Astrocyte (in vitro differentiated cells and primary cell): ENCODE measurements at regions not wholly inside any gene's neighbourhood (a gene's known extent, or its start where the extent isn't known, plus 50 kb on each side); places are given as distances from the start of the nearest gene placed in this dataset.

Experiments
- DNase-seq: peaks from one replicate; pipeline ENCODE4 v3.0.0-alpha.2; 2010; ENCODE audit warnings: low read depth
- FAIRE-seq: peaks from 2 replicates; lab custom pipeline; 2011; peaks lifted over from hg19 to GRCh38; lab: Jason Lieb, UNC
- H2AFZ ChIP-seq: 2 replicates; pipeline ENCODE4 v1.6.0; 2012; ENCODE audit warnings: low read depth, low read length, inconsistent platforms
- H3K27ac ChIP-seq: 2 replicates; pipeline ENCODE4 v1.5.1; 2011; ENCODE audit warnings: low read depth, low read length, inconsistent platforms
- H3K27me3 ChIP-seq: 2 replicates; pipeline ENCODE4 v1.6.0; 2011; ENCODE audit warnings: low read length, inconsistent platforms; ENCODE audit not compliant: insufficient read depth
- H3K36me3 ChIP-seq: 2 replicates; pipeline ENCODE4 v1.5.1; 2011; ENCODE audit warnings: low read length, inconsistent platforms; ENCODE audit not compliant: insufficient read depth
- H3K4me1 ChIP-seq: 2 replicates; pipeline ENCODE4 v1.5.1; 2011; ENCODE audit warnings: low read length, inconsistent platforms; ENCODE audit not compliant: insufficient read depth
- H3K4me2 ChIP-seq: 2 replicates; pipeline ENCODE4 v1.6.0; 2012; ENCODE audit warnings: low read length, inconsistent platforms
- H3K4me3 ChIP-seq: 2 replicates; pipeline ENCODE4 v1.5.1; 2011; ENCODE audit warnings: low read depth, mild to moderate bottlenecking, low read length, inconsistent platforms; ENCODE audit not compliant: insufficient read depth
- H3K79me2 ChIP-seq: 2 replicates; pipeline ENCODE4 v1.6.0; 2012; ENCODE audit warnings: mild to moderate bottlenecking, low read length, inconsistent platforms; ENCODE audit not compliant: insufficient read depth
- H3K9ac ChIP-seq: 2 replicates; pipeline ENCODE4 v1.6.0; 2012; ENCODE audit warnings: mild to moderate bottlenecking, low read length, inconsistent platforms
- H3K9me3 ChIP-seq: 2 replicates; pipeline ENCODE4 v1.5.1; 2012; ENCODE audit warnings: low read depth, mild to moderate bottlenecking, low read length, inconsistent platforms; ENCODE audit not compliant: insufficient read depth
- H4K20me1 ChIP-seq: 2 replicates; pipeline ENCODE4 v1.6.0; 2012; ENCODE audit warnings: low read length, inconsistent platforms; ENCODE audit not compliant: insufficient read depth
- H3K27ac Mint-ChIP-seq: one replicate; pipeline ENCODE4 v1.8.0; 2021; ENCODE audit warnings: mild to moderate bottlenecking, mixed read lengths; ENCODE audit not compliant: unreplicated experiment
- H3K27me3 Mint-ChIP-seq: one replicate; pipeline ENCODE4 v1.8.0; 2021; ENCODE audit warnings: low read depth, mixed read lengths; ENCODE audit not compliant: unreplicated experiment
- H3K36me3 Mint-ChIP-seq: one replicate; pipeline ENCODE4 v1.8.0; 2021; ENCODE audit warnings: low read depth, mixed read lengths; ENCODE audit not compliant: unreplicated experiment
- H3K4me1 Mint-ChIP-seq: one replicate; pipeline ENCODE4 v1.8.0; 2021; ENCODE audit warnings: low read depth, mixed read lengths; ENCODE audit not compliant: unreplicated experiment
- H3K4me3 Mint-ChIP-seq: one replicate; pipeline ENCODE4 v1.8.0; 2021; ENCODE audit warnings: mild to moderate bottlenecking, moderate library complexity, mixed read lengths; ENCODE audit not compliant: unreplicated experiment
- H3K9me3 Mint-ChIP-seq: one replicate; pipeline ENCODE4 v1.8.0; 2021; ENCODE audit warnings: mild to moderate bottlenecking, mixed read lengths; ENCODE audit not compliant: unreplicated experiment
- EZH2 ChIP-seq: IDR thresholded peaks from 2 replicates; pipeline ENCODE4 v1.6.1; 2012; ENCODE audit warnings: mild to moderate bottlenecking, low read length, inconsistent platforms; ENCODE audit not compliant: insufficient read depth
- TF ChIP-seq, protein P1 (sequence below): IDR thresholded peaks from 2 replicates; pipeline ENCODE4 v1.5.1; 2011; ENCODE audit warnings: low read depth, mild to moderate bottlenecking, inconsistent platforms, low read length, moderate library complexity; ENCODE audit not compliant: insufficient read depth

DNA sequence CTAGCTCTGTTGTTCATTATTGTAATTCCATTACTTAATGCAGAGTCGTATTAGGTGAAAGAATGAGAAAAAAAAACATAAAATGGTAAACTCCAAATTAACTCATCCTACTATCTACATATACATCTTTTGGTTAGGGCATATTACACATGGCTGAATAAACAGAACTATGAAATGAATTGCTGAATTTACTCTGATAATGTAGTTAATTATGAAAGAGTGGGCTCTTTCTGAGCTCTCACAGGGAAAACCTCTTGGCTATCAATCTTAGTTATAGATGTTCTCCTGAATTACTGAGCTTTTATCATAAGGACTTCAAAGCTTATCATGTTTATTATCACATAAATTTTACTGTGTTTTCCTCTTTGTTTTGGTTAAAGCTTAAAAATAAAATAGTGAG is 798.5 kb upstream of the MDGA2 start:
- FAIRE-seq (no peak), DNase-seq (no peak)
- Histone ChIP-seq H3K27ac (no peak overlapping the region), H3K4me2 (no peak overlapping the region), H3K79me2 (no peaks in the 10 kb centered on the region), H3K9ac (no peak overlapping the region), H3K9me3 (no peaks in the 10 kb centered on the region), H3K4me1 (no peaks in the 10 kb centered on the region), H3K4me3 (no peak overlapping the region), H2AFZ (no peak overlapping the region), H3K27me3 (no peaks in the 10 kb centered on the region), H3K36me3 (no peaks in the 10 kb centered on the region), H4K20me1 (no peaks in the 10 kb centered on the region)
- Mint-ChIP-seq H3K4me3 (no peak overlapping the region), H3K9me3 (no peaks in the 10 kb centered on the region), H3K36me3 (no peaks in the 10 kb centered on the region), H3K27me3 (no peaks in the 10 kb centered on the region), H3K4me1 (no peaks in the 10 kb centered on the region), H3K27ac (no peak overlapping the region)
- no peak for TF ChIP-seq EZH2
- TF ChIP-seq, protein P1, sequence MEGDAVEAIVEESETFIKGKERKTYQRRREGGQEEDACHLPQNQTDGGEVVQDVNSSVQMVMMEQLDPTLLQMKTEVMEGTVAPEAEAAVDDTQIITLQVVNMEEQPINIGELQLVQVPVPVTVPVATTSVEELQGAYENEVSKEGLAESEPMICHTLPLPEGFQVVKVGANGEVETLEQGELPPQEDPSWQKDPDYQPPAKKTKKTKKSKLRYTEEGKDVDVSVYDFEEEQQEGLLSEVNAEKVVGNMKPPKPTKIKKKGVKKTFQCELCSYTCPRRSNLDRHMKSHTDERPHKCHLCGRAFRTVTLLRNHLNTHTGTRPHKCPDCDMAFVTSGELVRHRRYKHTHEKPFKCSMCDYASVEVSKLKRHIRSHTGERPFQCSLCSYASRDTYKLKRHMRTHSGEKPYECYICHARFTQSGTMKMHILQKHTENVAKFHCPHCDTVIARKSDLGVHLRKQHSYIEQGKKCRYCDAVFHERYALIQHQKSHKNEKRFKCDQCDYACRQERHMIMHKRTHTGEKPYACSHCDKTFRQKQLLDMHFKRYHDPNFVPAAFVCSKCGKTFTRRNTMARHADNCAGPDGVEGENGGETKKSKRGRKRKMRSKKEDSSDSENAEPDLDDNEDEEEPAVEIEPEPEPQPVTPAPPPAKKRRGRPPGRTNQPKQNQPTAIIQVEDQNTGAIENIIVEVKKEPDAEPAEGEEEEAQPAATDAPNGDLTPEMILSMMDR = no peak

DNA sequence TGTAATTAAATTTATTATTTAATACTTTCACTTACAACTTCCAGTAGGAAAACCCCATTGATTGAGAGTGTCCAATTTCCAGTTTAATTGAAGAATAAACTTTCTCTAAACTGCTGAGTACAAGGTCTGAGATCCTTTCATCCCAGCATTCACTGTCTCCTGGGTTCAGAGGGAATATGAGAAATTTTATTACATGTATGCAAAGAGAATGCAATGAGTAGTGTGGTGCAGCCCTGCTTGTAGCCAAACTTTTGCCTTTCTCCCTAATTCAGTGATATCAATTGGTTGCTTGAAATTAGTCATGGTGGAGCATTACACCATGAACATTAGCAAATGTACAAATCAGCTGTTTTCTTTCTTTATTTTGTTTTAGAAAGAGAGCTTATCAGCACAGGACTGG is 780.6 kb upstream of the MDGA2 start:
- Histone ChIP-seq H3K4me1 (no peaks in the 10 kb centered on the region), H4K20me1 (no peaks in the 10 kb centered on the region), H2AFZ (no peak overlapping the region), H3K9ac (no peak overlapping the region), H3K36me3 (no peaks in the 10 kb centered on the region), H3K4me3 (no peak overlapping the region), H3K9me3 (no peaks in the 10 kb centered on the region), H3K27me3 (no peaks in the 10 kb centered on the region), H3K4me2 (no peak overlapping the region), H3K79me2 (no peaks in the 10 kb centered on the region), H3K27ac (no peak overlapping the region)
- Mint-ChIP-seq H3K27ac (no peak overlapping the region), H3K4me1 (no peaks in the 10 kb centered on the region), H3K4me3 (no peak overlapping the region), H3K36me3 (no peaks in the 10 kb centered on the region), H3K27me3 (no peaks in the 10 kb centered on the region), H3K9me3 (no peaks in the 10 kb centered on the region)
- TF ChIP-seq, protein P1 = no peak
- no peak for TF ChIP-seq EZH2
- no peak for FAIRE-seq
- DNase-seq = no peak

DNA sequence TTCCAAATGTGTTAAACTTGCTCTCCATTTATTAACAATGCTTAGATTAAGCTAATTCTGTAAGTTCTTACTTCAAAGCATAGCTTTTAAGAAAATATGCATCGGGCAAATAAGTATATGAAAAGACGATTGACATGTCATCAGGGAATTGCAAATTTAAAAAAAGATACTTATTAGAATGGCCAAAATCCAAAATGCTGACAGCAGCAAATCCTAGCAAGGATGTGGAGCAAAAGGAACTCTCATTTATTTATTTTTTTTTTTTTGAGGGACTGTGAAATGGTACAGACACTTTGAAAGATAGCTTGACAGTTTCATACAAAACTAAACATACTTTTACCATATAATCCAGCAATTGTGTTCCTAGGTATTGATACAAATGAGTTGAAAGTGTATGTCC is 779.5 kb upstream of the MDGA2 start:
- H3K36me3 Mint-ChIP-seq = no peaks in the 10 kb centered on the region
- Histone ChIP-seq H3K27me3 (no peaks in the 10 kb centered on the region), H3K4me3 (no peak overlapping the region), H4K20me1 (no peaks in the 10 kb centered on the region), H3K79me2 (no peaks in the 10 kb centered on the region), H3K4me2 (no peak overlapping the region), H3K27ac (no peak overlapping the region), H3K9ac (no peak overlapping the region), H2AFZ (no peak overlapping the region), H3K4me1 (no peaks in the 10 kb centered on the region), H3K9me3 (no peaks in the 10 kb centered on the region), H3K36me3 (no peaks in the 10 kb centered on the region)
- TF ChIP-seq, protein P1 = no peak
- TF ChIP-seq EZH2 = no peak
- DNase-seq (no peak), FAIRE-seq (no peak)
- no peak overlapping the region for H3K4me3 Mint-ChIP-seq
- H3K4me1 Mint-ChIP-seq = no peaks in the 10 kb centered on the region
- no peaks in the 10 kb centered on the region for H3K27me3 Mint-ChIP-seq
- H3K27ac Mint-ChIP-seq = no peak overlapping the region
- no peaks in the 10 kb centered on the region for H3K9me3 Mint-ChIP-seq
